Adrenal gland (tissue), 9 donors: ENCODE measurements at regions not wholly inside any gene's neighbourhood (a gene's known extent, or its start where the extent isn't known, plus 50 kb on each side); places are given as distances from the start of the nearest gene placed in this dataset.

Experiments
- DNase-seq, 7 donors: peaks; one replicate each; pipeline ENCODE4 v3.0.0-alpha.2; 2019 to 2020
- H3K27ac ChIP-seq, 5 donors: fragments of 200-600 bp; sonication (generic) in 4 of 5; 1 replicate in 3 of 5; 2 replicates in 2 of 5; pipeline versions ENCODE4 v1.5.1 to v1.8.0; 2016 to 2020; ENCODE audit warnings: mild to moderate bottlenecking in 1 of 5
- H3K27me3 ChIP-seq: fragments of 200-600 bp; 2 replicates; pipeline ENCODE4 v1.8.0; 2021
- H3K36me3 ChIP-seq, 2 donors: fragments of 200-600 bp; replicated peaks in 1 of 2; 1 replicate in 1 of 2; 2 replicates in 1 of 2; pipeline versions ENCODE4 v1.5.1 to v1.8.0; 2018 to 2022
- H3K4me1 ChIP-seq, 2 donors: fragments of 200-600 bp; replicated peaks in 1 of 2; 1 replicate in 1 of 2; 2 replicates in 1 of 2; pipeline versions ENCODE4 v1.5.1 to v1.8.0; 2018 to 2021
- H3K4me3 ChIP-seq, 4 donors: fragments of 200-600 bp; sonication (generic) in 3 of 4; one replicate each; pipeline ENCODE4 v1.5.1; 2016 to 2018
- H3K9me3 ChIP-seq, 3 donors: fragments of 200-600 bp; sonication (generic) in 1 of 3; replicated peaks in 1 of 3; 1 replicate in 2 of 3; 2 replicates in 1 of 3; pipeline versions ENCODE4 v1.5.1 to v1.8.0; 2016 to 2021
- CTCF ChIP-seq, 6 experiments: fragments of 450-650 bp in 4 of 6; fragments of 200-600 bp in 2 of 6; sonication (generic) in 1 of 6; IDR thresholded peaks; 1 replicate in 5 of 6; 2 replicates in 1 of 6; pipeline versions ENCODE4 v1.5.1 to v1.8.0; 2016 to 2021; ENCODE audit warnings: antibody characterized with exemption in 6 of 6, mild to moderate bottlenecking in 2 of 6, moderate library complexity in 1 of 6
- POLR2A ChIP-seq, 2 donors: fragments of 450-650 bp; IDR thresholded peaks; one replicate each; pipeline ENCODE4 v1.6.1; 2017; ENCODE audit warnings: antibody characterized with exemption in 2 of 2, mild to moderate bottlenecking in 2 of 2, moderate library complexity in 1 of 2
- WGBS, 4 donors: extraction: QIAGEN DNeasy Blood & Tissue Kit in 2 of 4; methylation state at CpG; one replicate each; pipeline versions ENCODE4 v1.1.5 to v1.1.7; 2013 to 2017; 5-methylcytosine and 5-hydroxymethylcytosine counted together
- intact Hi-C, 2 donors: fragments of 100-400 bp; cut with DNase I; formaldehyde crosslinking; loops; one replicate each; pipeline versions ENCODE4 v1.14.1 to v1.15.0; 2022 to 2023
- donor health status: healthy with polysubstance abuse.
- donor health status: Bipolar disorder and iron deficiency.
- donor health status: DM: yes; HTN: yes; CAD: no.
- donor health status: DM: no; HTN: no; CAD: no.
- donor health status: DM: no; HTN: no; CAD: no.

GRCh38 chr2:128473175-128474035 lies 154.7 kb upstream of the HS6ST1 start:
- no peaks in the 10 kb centered on the region for H3K36me3 ChIP-seq
- TF ChIP-seq POLR2A (IDR thresholded peaks at IDR 0.05) (no peak), CTCF (IDR thresholded peaks at IDR 0.05) (no peak)
- H3K4me3 ChIP-seq: peak overlapping the region in 1 of 4 donors; percentile 34
- no peaks in the 10 kb centered on the region for H3K4me1 ChIP-seq
- peaks cover 0 to 11% (median 0%) of the 10 kb centered on the region in 3 donors for H3K9me3 ChIP-seq
- no peaks in the 10 kb centered on the region for H3K27me3 ChIP-seq
- DNase-seq: peak in 4 of 7 donors; percentile 14 to 58 (median 40)
- intact Hi-C loops: no loop called here
- peak overlapping the region in 2 of 5 donors; percentile 3 to 54 for H3K27ac ChIP-seq
- 53 to 57% (median 56%) methylated on average over 18 to 26 of the region's 26 CpGs for WGBS, 4 donors

- peak in 3 of 7 donors; percentile 12 to 44 (median 22) for DNase-seq
- H3K4me1 ChIP-seq: no peaks in the 10 kb centered on the region
- intact Hi-C loops: no loop called here
- no peaks in the 10 kb centered on the region for H3K27me3 ChIP-seq
- H3K27ac ChIP-seq: peak overlapping the region in 1 of 5 donors; percentile 54
- TF ChIP-seq POLR2A (IDR thresholded peaks at IDR 0.05) (no peak), CTCF (IDR thresholded peaks at IDR 0.05) (no peak)
- no peak overlapping the region for H3K4me3 ChIP-seq
- H3K9me3 ChIP-seq: peaks cover 0 to 5% (median 0%) of the 10 kb centered on the region in 3 donors
- WGBS, 4 donors: 81 to 91% (median 83%) methylated on average over 10 of the region's 10 CpGs
- H3K36me3 ChIP-seq: no peaks in the 10 kb centered on the region
These were observed 155.6 kb upstream of the HS6ST1 start for GRCh38 chr2:128474036-128474955.

- Histone ChIP-seq H3K27ac (no peak overlapping the region), H3K4me3 (no peak overlapping the region), H3K36me3 (no peaks in the 10 kb centered on the region), H3K4me1 (no peaks in the 10 kb centered on the region), H3K9me3 (no peaks in the 10 kb centered on the region), H3K27me3 (no peaks in the 10 kb centered on the region)
- intact Hi-C loops: no loop called here
- TF ChIP-seq CTCF (IDR thresholded peaks at IDR 0.05) (no peak), POLR2A (IDR thresholded peaks at IDR 0.05) (no peak)
- peak in 2 of 7 donors; percentile 4 to 9 for DNase-seq
- WGBS, 4 donors: 64 to 100% (median 91%) methylated on average over 1 to 5 of the region's 5 CpGs
These were observed 156.3 kb upstream of the HS6ST1 start for GRCh38 chr2:128474962-128475361.
